WTC11 (cell line): ENCODE measurements at regions not wholly inside any gene's neighbourhood (a gene's known extent, or its start where the extent isn't known, plus 50 kb on each side); places are given as distances from the start of the nearest gene placed in this dataset.

ENCODE experiments used
- ATAC-seq: fragments of 200-7000 bp; cut with Tn5 transposase; 2 replicates; pipeline ENCODE4 v1.10.0; 2021; ENCODE audit warnings: mild to moderate bottlenecking, moderate library complexity
- CTCF ChIA-PET: fragments of 300-600 bp; sonication (Branson Sonifier 250); formaldehyde crosslinking; loops from one replicate; lab custom pipeline; 2021; ENCODE audit warnings: antibody characterized with exemption; lab: Charles Lee
- POLR2A ChIA-PET: fragments of 350-600 bp; sonication (Branson Sonifier 250); formaldehyde crosslinking; loops from one replicate; lab custom pipeline; 2021; ENCODE audit warnings: antibody characterized with exemption; lab: Charles Lee
- DNase-seq: peaks from one replicate; pipeline ENCODE4 v3.0.0; 2021; ENCODE audit warnings: low spot score
- H3K27ac Mint-ChIP-seq: 2 replicates; pipeline ENCODE4 v1.8.0; 2021; ENCODE audit warnings: mixed read lengths
- H3K27me3 Mint-ChIP-seq: 2 replicates; pipeline ENCODE4 v1.8.0; 2021; ENCODE audit warnings: low read depth, mild to moderate bottlenecking, moderate library complexity, mixed read lengths
- H3K36me3 Mint-ChIP-seq: 2 replicates; pipeline ENCODE4 v1.8.0; 2021; ENCODE audit warnings: mixed read lengths
- H3K4me1 Mint-ChIP-seq: 2 replicates; pipeline ENCODE4 v1.8.0; 2022; ENCODE audit warnings: mixed read lengths
- H3K4me3 Mint-ChIP-seq: 2 replicates; pipeline ENCODE4 v1.8.0; 2021; ENCODE audit warnings: mild to moderate bottlenecking, moderate library complexity, mixed read lengths
- H3K9me3 Mint-ChIP-seq: 2 replicates; pipeline ENCODE4 v1.8.0; 2021; ENCODE audit warnings: mixed read lengths
- ESRRA ChIP-seq: sonication (generic); formaldehyde crosslinking; IDR thresholded peaks from 2 replicates; pipeline ENCODE4 v1.8.1; 2022; ENCODE audit warnings: mild to moderate bottlenecking, missing genetic modification reagents, borderline replicate concordance
- FOXK1 ChIP-seq: sonication (generic); formaldehyde crosslinking; IDR thresholded peaks from 2 replicates; pipeline ENCODE4 v1.8.0; 2022; ENCODE audit warnings: mild to moderate bottlenecking, moderate library complexity, missing genetic modification reagents
- GABPB1 ChIP-seq: sonication (generic); formaldehyde crosslinking; IDR thresholded peaks from 2 replicates; pipeline ENCODE4 v1.8.1; 2023; ENCODE audit warnings: mild to moderate bottlenecking, missing genetic modification reagents
- GRHL2 ChIP-seq: fragments of 250-450 bp; sonication (Bioruptor Pico); IDR thresholded peaks from 2 replicates; pipeline ENCODE4 v1.8.0; 2022; ENCODE audit warnings: mild to moderate bottlenecking, moderate library complexity; ENCODE audit not compliant: insufficient replicate concordance, severe bottlenecking
- GTF2I ChIP-seq: fragments of 250-450 bp; sonication (Bioruptor Pico); conservative IDR thresholded peaks from 2 replicates; pipeline ENCODE4 v1.4.0; 2021; ENCODE audit warnings: mild to moderate bottlenecking
- HMGA2 ChIP-seq: fragments of 250-450 bp; sonication (Bioruptor Pico); IDR thresholded peaks from 2 replicates; pipeline ENCODE4 v1.4.0; 2021; ENCODE audit warnings: mild to moderate bottlenecking, moderate library complexity
- NR1H2 ChIP-seq: sonication (generic); formaldehyde crosslinking; IDR thresholded peaks from 2 replicates; pipeline ENCODE4 v1.9.0; 2021; ENCODE audit warnings: mild to moderate bottlenecking, moderate library complexity, missing genetic modification reagents
- OVOL2 ChIP-seq: fragments of 250-450 bp; sonication (Bioruptor Pico); IDR thresholded peaks from 2 replicates; pipeline ENCODE4 v1.9.0; 2021; ENCODE audit warnings: mild to moderate bottlenecking, borderline replicate concordance
- RELA ChIP-seq: sonication (generic); formaldehyde crosslinking; IDR thresholded peaks from 2 replicates; pipeline ENCODE4 v1.8.1; 2022; ENCODE audit warnings: missing genetic modification reagents, mild to moderate bottlenecking, borderline replicate concordance
- RORB ChIP-seq: fragments of 250-450 bp; sonication (Bioruptor Pico); IDR thresholded peaks from 2 replicates; pipeline ENCODE4 v1.9.0; 2021; ENCODE audit warnings: mild to moderate bottlenecking
- TCF7 ChIP-seq: sonication (generic); formaldehyde crosslinking; IDR thresholded peaks from 2 replicates; pipeline ENCODE4 v1.8.0; 2022; ENCODE audit warnings: mild to moderate bottlenecking, low read depth, missing genetic modification reagents, moderate library complexity
- ZNF121 ChIP-seq: sonication (generic); formaldehyde crosslinking; IDR thresholded peaks from 2 replicates; pipeline ENCODE4 v1.8.0; 2023; ENCODE audit warnings: missing genetic modification reagents
- TF ChIP-seq, protein P1 (sequence below): sonication (generic); formaldehyde crosslinking; IDR thresholded peaks from 2 replicates; pipeline ENCODE4 v1.8.1; 2022; ENCODE audit warnings: missing genetic modification reagents, borderline replicate concordance
- TF ChIP-seq, protein P2 (sequence below): sonication (generic); formaldehyde crosslinking; conservative IDR thresholded peaks from 2 replicates; pipeline ENCODE4 v1.8.1; 2022; ENCODE audit warnings: mild to moderate bottlenecking, missing genetic modification reagents
- TF ChIP-seq, protein P3 (sequence below): sonication (generic); formaldehyde crosslinking; IDR thresholded peaks from 2 replicates; pipeline ENCODE4 v1.8.1; 2023; ENCODE audit warnings: mild to moderate bottlenecking, moderate library complexity, missing genetic modification reagents
- TF ChIP-seq, protein P4 (sequence below): sonication (generic); formaldehyde crosslinking; IDR thresholded peaks from 2 replicates; pipeline ENCODE4 v1.8.0; 2023; ENCODE audit warnings: missing genetic modification reagents
- TF ChIP-seq, protein P5 (sequence below): fragments of 250-450 bp; sonication (Bioruptor Pico); IDR thresholded peaks from 2 replicates; pipeline ENCODE4 v1.9.0; 2021; ENCODE audit warnings: mild to moderate bottlenecking
- TF ChIP-seq, protein P6 (sequence below): sonication (generic); formaldehyde crosslinking; IDR thresholded peaks from 2 replicates; pipeline ENCODE4 v1.8.1; 2023; ENCODE audit warnings: mild to moderate bottlenecking, missing genetic modification reagents, moderate library complexity
- TF ChIP-seq, protein P7 (sequence below): sonication (generic); formaldehyde crosslinking; IDR thresholded peaks from 2 replicates; pipeline ENCODE4 v1.8.0; 2023; ENCODE audit warnings: mild to moderate bottlenecking, missing genetic modification reagents
- TF ChIP-seq, protein P8 (sequence below): fragments of 250-450 bp; sonication (Bioruptor Pico); IDR thresholded peaks from 2 replicates; pipeline ENCODE4 v1.9.0; 2021; ENCODE audit warnings: moderate library complexity, mild to moderate bottlenecking, inconsistent platforms, borderline replicate concordance
- TF ChIP-seq, protein P9 (sequence below): sonication (generic); formaldehyde crosslinking; IDR thresholded peaks from 2 replicates; pipeline ENCODE4 v1.8.1; 2022; ENCODE audit warnings: low read depth, mild to moderate bottlenecking, moderate library complexity, missing genetic modification reagents, borderline replicate concordance

DNA sequence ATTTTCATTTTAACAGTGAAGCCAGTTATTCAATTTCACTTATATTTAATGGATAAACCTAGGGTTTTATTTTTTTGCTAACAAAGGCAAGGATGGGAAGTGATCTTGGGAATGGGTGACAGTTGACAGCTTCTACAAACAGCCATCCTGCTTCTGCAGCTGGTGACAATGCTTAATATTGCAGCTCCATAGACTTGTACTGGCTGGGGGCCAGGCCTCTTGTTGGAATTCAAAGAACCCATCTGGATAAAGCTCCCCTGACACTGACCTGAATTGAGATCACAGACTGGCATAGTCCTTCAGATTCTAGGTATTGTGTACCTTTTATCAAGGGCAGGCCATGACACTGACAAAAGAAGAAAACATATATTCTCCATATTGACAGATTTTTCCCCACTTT, 664.6 kb upstream of the FOXG1 start (continued):
- TF ChIP-seq ZNF121 (CRISPR knock-in tag) = no peak
- TF ChIP-seq GTF2I (CRISPR knock-in tag) = no peak
- no peak for TF ChIP-seq RORB (CRISPR knock-in tag)

DNA sequence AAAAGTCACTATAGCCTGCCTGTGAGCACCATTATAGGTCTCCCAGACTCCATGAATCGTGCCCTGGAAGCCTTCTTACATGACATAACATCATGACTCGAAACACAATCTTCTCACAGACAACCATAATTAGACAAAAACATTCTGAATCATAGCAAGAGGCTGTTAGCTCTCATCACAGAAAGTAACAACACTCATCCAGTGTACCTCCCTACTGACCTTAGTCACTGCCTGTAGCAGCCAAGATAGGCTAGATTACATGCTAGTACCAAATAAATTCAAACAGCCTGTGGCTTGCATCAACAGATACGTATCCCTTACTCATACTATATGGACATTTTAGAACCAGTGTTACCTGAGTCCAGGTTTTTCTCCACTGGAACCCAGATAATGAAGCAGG, 663.8 kb upstream of the FOXG1 start:
- no peak overlapping the region for H3K27ac Mint-ChIP-seq
- TF ChIP-seq, protein P1, sequence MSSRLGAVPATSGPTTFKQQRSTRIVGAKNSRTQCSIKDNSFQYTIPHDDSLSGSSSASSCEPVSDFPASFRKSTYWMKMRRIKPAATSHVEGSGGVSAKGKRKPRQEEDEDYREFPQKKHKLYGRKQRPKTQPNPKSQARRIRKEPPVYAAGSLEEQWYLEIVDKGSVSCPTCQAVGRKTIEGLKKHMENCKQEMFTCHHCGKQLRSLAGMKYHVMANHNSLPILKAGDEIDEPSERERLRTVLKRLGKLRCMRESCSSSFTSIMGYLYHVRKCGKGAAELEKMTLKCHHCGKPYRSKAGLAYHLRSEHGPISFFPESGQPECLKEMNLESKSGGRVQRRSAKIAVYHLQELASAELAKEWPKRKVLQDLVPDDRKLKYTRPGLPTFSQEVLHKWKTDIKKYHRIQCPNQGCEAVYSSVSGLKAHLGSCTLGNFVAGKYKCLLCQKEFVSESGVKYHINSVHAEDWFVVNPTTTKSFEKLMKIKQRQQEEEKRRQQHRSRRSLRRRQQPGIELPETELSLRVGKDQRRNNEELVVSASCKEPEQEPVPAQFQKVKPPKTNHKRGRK (CRISPR knock-in tag) = no peak
- TF ChIP-seq OVOL2 (CRISPR knock-in tag) = no peak
- TF ChIP-seq, protein P2, sequence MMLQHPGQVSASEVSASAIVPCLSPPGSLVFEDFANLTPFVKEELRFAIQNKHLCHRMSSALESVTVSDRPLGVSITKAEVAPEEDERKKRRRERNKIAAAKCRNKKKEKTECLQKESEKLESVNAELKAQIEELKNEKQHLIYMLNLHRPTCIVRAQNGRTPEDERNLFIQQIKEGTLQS (CRISPR knock-in tag) = no peak
- TF ChIP-seq NR1H2 (CRISPR knock-in tag) = no peak
- TF ChIP-seq, protein P3, sequence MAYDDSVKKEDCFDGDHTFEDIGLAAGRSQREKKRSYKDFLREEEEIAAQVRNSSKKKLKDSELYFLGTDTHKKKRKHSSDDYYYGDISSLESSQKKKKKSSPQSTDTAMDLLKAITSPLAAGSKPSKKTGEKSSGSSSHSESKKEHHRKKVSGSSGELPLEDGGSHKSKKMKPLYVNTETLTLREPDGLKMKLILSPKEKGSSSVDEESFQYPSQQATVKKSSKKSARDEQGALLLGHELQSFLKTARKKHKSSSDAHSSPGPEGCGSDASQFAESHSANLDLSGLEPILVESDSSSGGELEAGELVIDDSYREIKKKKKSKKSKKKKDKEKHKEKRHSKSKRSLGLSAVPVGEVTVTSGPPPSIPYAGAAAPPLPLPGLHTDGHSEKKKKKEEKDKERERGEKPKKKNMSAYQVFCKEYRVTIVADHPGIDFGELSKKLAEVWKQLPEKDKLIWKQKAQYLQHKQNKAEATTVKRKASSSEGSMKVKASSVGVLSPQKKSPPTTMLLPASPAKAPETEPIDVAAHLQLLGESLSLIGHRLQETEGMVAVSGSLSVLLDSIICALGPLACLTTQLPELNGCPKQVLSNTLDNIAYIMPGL = no peak
- TF ChIP-seq ESRRA (CRISPR knock-in tag) = no peak
- TF ChIP-seq, protein P4, sequence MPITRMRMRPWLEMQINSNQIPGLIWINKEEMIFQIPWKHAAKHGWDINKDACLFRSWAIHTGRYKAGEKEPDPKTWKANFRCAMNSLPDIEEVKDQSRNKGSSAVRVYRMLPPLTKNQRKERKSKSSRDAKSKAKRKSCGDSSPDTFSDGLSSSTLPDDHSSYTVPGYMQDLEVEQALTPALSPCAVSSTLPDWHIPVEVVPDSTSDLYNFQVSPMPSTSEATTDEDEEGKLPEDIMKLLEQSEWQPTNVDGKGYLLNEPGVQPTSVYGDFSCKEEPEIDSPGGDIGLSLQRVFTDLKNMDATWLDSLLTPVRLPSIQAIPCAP (CRISPR knock-in tag) = no peak
- TF ChIP-seq, protein P5, sequence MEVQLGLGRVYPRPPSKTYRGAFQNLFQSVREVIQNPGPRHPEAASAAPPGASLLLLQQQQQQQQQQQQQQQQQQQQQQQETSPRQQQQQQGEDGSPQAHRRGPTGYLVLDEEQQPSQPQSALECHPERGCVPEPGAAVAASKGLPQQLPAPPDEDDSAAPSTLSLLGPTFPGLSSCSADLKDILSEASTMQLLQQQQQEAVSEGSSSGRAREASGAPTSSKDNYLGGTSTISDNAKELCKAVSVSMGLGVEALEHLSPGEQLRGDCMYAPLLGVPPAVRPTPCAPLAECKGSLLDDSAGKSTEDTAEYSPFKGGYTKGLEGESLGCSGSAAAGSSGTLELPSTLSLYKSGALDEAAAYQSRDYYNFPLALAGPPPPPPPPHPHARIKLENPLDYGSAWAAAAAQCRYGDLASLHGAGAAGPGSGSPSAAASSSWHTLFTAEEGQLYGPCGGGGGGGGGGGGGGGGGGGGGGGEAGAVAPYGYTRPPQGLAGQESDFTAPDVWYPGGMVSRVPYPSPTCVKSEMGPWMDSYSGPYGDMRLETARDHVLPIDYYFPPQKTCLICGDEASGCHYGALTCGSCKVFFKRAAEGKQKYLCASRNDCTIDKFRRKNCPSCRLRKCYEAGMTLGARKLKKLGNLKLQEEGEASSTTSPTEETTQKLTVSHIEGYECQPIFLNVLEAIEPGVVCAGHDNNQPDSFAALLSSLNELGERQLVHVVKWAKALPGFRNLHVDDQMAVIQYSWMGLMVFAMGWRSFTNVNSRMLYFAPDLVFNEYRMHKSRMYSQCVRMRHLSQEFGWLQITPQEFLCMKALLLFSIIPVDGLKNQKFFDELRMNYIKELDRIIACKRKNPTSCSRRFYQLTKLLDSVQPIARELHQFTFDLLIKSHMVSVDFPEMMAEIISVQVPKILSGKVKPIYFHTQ (CRISPR knock-in tag) = no peak
- no peak for TF ChIP-seq FOXK1 (CRISPR knock-in tag)
- no peak for TF ChIP-seq TCF7
- TF ChIP-seq RELA (CRISPR knock-in tag) = no peak
- TF ChIP-seq GRHL2 = no peak
- TF ChIP-seq, protein P6, sequence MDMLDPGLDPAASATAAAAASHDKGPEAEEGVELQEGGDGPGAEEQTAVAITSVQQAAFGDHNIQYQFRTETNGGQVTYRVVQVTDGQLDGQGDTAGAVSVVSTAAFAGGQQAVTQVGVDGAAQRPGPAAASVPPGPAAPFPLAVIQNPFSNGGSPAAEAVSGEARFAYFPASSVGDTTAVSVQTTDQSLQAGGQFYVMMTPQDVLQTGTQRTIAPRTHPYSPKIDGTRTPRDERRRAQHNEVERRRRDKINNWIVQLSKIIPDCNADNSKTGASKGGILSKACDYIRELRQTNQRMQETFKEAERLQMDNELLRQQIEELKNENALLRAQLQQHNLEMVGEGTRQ (CRISPR knock-in tag) = no peak
- TF ChIP-seq, protein P7, sequence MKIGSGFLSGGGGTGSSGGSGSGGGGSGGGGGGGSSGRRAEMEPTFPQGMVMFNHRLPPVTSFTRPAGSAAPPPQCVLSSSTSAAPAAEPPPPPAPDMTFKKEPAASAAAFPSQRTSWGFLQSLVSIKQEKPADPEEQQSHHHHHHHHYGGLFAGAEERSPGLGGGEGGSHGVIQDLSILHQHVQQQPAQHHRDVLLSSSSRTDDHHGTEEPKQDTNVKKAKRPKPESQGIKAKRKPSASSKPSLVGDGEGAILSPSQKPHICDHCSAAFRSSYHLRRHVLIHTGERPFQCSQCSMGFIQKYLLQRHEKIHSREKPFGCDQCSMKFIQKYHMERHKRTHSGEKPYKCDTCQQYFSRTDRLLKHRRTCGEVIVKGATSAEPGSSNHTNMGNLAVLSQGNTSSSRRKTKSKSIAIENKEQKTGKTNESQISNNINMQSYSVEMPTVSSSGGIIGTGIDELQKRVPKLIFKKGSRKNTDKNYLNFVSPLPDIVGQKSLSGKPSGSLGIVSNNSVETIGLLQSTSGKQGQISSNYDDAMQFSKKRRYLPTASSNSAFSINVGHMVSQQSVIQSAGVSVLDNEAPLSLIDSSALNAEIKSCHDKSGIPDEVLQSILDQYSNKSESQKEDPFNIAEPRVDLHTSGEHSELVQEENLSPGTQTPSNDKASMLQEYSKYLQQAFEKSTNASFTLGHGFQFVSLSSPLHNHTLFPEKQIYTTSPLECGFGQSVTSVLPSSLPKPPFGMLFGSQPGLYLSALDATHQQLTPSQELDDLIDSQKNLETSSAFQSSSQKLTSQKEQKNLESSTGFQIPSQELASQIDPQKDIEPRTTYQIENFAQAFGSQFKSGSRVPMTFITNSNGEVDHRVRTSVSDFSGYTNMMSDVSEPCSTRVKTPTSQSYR (CRISPR knock-in tag) = no peak
- TF ChIP-seq GABPB1 (CRISPR knock-in tag) = no peak
- TF ChIP-seq, protein P8, sequence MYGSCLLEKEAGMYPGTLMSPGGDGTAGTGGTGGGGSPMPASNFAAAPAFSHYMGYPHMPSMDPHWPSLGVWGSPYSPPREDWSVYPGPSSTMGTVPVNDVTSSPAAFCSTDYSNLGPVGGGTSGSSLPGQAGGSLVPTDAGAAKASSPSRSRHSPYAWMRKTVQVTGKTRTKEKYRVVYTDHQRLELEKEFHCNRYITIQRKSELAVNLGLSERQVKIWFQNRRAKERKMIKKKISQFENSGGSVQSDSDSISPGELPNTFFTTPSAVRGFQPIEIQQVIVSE (CRISPR knock-in tag) = no peak
- TF ChIP-seq HMGA2 (CRISPR knock-in tag) = no peak
- TF ChIP-seq, protein P9, sequence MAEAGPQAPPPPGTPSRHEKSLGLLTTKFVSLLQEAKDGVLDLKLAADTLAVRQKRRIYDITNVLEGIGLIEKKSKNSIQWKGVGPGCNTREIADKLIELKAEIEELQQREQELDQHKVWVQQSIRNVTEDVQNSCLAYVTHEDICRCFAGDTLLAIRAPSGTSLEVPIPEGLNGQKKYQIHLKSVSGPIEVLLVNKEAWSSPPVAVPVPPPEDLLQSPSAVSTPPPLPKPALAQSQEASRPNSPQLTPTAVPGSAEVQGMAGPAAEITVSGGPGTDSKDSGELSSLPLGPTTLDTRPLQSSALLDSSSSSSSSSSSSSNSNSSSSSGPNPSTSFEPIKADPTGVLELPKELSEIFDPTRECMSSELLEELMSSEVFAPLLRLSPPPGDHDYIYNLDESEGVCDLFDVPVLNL (CRISPR knock-in tag) = no peak

More for the DNA sequence above, 663.8 kb upstream of the FOXG1 start:
- peaks cover 12% of the 10 kb centered on the region for H3K4me1 Mint-ChIP-seq
- CTCF ChIA-PET = interaction anchor here (1.3 kb wide), 1 partner anchor 233 kb away, joined by 3 read pairs; no protein-coding TSS in a partner anchor
- no peaks in the 10 kb centered on the region for H3K27me3 Mint-ChIP-seq
- H3K9me3 Mint-ChIP-seq = peaks cover 4% of the 10 kb centered on the region; the same call in 1 of the 2 replicates
- DNase-seq (no peak), ATAC-seq (no peak)
- H3K4me3 Mint-ChIP-seq = no peak overlapping the region
- POLR2A ChIA-PET = no interaction called here
- H3K36me3 Mint-ChIP-seq = no peaks in the 10 kb centered on the region
